Stimulated activated CD4-positive, alpha-beta T cell treated with anti-CD3 and anti-CD28 coated beads, Interleukin-4, amount 100 ng/mL, for 24 hours (primary cell): ENCODE measurements at regions not wholly inside any gene's neighbourhood (a gene's known extent, or its start where the extent isn't known, plus 50 kb on each side); places are given as distances from the start of the nearest gene placed in this dataset.

Source experiments
- DNase-seq: peaks from one replicate; pipeline ENCODE4 v3.0.0-alpha.2; 2020

- no peak for DNase-seq
Measured at GRCh38 chr5:40274568-40274967, 405.1 kb upstream of the PTGER4 start.

- no peak for DNase-seq
Measured at GRCh38 chr5:40273936-40274335, 405.8 kb upstream of the PTGER4 start.

- DNase-seq = no peak
Measured at GRCh38 chr5:40271476-40271875, 408.2 kb upstream of the PTGER4 start.

- no peak for DNase-seq
Measured at GRCh38 chr5:40270274-40270845, 409.4 kb upstream of the PTGER4 start.

GRCh38 chr5:40268088-40268487, 411.6 kb upstream of the PTGER4 start:
- DNase-seq = no peak

- DNase-seq = no peak
Measured at GRCh38 chr5:40266952-40267351, 412.8 kb upstream of the PTGER4 start.

GRCh38 chr5:40261984-40262383, 417.7 kb upstream of the PTGER4 start:
- DNase-seq = no peak

GRCh38 chr5:40260361-40260760, 419.4 kb upstream of the PTGER4 start:
- no peak for DNase-seq

GRCh38 chr5:40258222-40258621, 421.5 kb upstream of the PTGER4 start:
- DNase-seq = no peak

GRCh38 chr5:40240671-40241070, 439.0 kb upstream of the PTGER4 start:
- no peak for DNase-seq

- peak; percentile 55 for DNase-seq
Measured at GRCh38 chr5:40240111-40240510, 439.6 kb upstream of the PTGER4 start.

GRCh38 chr5:40238066-40238745, 441.5 kb upstream of the PTGER4 start:
- DNase-seq = no peak

GRCh38 chr5:40235471-40236400, 444.0 kb upstream of the PTGER4 start:
- no peak for DNase-seq

- no peak for DNase-seq
Measured at GRCh38 chr5:40233268-40233667, 446.4 kb upstream of the PTGER4 start.

GRCh38 chr5:40227931-40228330, 451.8 kb upstream of the PTGER4 start:
- no peak for DNase-seq

GRCh38 chr5:40227366-40227765, 452.3 kb upstream of the PTGER4 start:
- DNase-seq = no peak

- DNase-seq = no peak
Measured at GRCh38 chr5:40226906-40227305, 452.8 kb upstream of the PTGER4 start.

GRCh38 chr5:40225147-40225546, 454.6 kb upstream of the PTGER4 start:
- peak; percentile 56 for DNase-seq

- DNase-seq = peak; percentile 10
Measured at GRCh38 chr5:40224421-40224820, 455.3 kb upstream of the PTGER4 start.

- peak; percentile 58 for DNase-seq
Measured at GRCh38 chr5:40223884-40224402, 455.8 kb upstream of the PTGER4 start.

GRCh38 chr5:40221796-40222195, 457.9 kb upstream of the PTGER4 start:
- DNase-seq = no peak

- DNase-seq = no peak
Measured at GRCh38 chr5:40221255-40221654, 458.5 kb upstream of the PTGER4 start.

GRCh38 chr5:40220260-40220659, 459.5 kb upstream of the PTGER4 start:
- no peak for DNase-seq

- DNase-seq = no peak
Measured at GRCh38 chr5:40217553-40217952, 462.2 kb upstream of the PTGER4 start.
